Rectal smooth muscle tissue (tissue), 1 donor: ENCODE measurements at regions not wholly inside any gene's neighbourhood (a gene's known extent, or its start where the extent isn't known, plus 50 kb on each side); places are given as distances from the start of the nearest gene placed in this dataset.
"Not testable (repeated sequence)": the region's sequence is repeated elsewhere in the genome, so short reads cannot be mapped to it uniquely, and the experiment has no call there.

Experiments
- H3K27ac ChIP-seq: one replicate; pipeline ENCODE4 v1.7.0; 2013; ENCODE audit warnings: low read depth, low read length, inconsistent platforms
- H3K27me3 ChIP-seq: one replicate; pipeline ENCODE4 v1.7.0; 2013; ENCODE audit warnings: low read length; ENCODE audit not compliant: control insufficient read depth, insufficient read depth
- H3K36me3 ChIP-seq: one replicate; pipeline ENCODE4 v1.7.0; 2013; ENCODE audit warnings: low read length; ENCODE audit not compliant: control insufficient read depth, insufficient read depth
- H3K4me1 ChIP-seq: one replicate; pipeline ENCODE4 v1.7.0; 2013; ENCODE audit warnings: low read length; ENCODE audit not compliant: control insufficient read depth, insufficient read depth
- H3K4me3 ChIP-seq: one replicate; pipeline ENCODE4 v1.7.0; 2013; ENCODE audit warnings: low read length
- H3K9ac ChIP-seq: one replicate; pipeline ENCODE4 v1.7.0; 2013; ENCODE audit warnings: low read length

GRCh38 chr4:26052663-26053541 is 138.9 kb downstream of the SMIM20 start:
- no peak overlapping the region for H3K4me3 ChIP-seq
- H3K27ac ChIP-seq: no peak overlapping the region
- H3K9ac ChIP-seq: no peak overlapping the region
- peaks cover 22% of the 10 kb centered on the region for H3K4me1 ChIP-seq
- no peaks in the 10 kb centered on the region for H3K36me3 ChIP-seq
- H3K27me3 ChIP-seq: no peaks in the 10 kb centered on the region

GRCh38 chr4:26053761-26054160 is 139.7 kb downstream of the SMIM20 start:
- no peaks in the 10 kb centered on the region for H3K36me3 ChIP-seq
- no peaks in the 10 kb centered on the region for H3K27me3 ChIP-seq
- H3K4me1 ChIP-seq: peaks cover 20% of the 10 kb centered on the region
- H3K9ac ChIP-seq: no peak overlapping the region
- H3K27ac ChIP-seq: no peak overlapping the region
- no peak overlapping the region for H3K4me3 ChIP-seq

GRCh38 chr4:26055855-26056254 is 141.8 kb downstream of the SMIM20 start:
- no peaks in the 10 kb centered on the region for H3K27me3 ChIP-seq
- H3K36me3 ChIP-seq: no peaks in the 10 kb centered on the region
- peaks cover 2% of the 10 kb centered on the region for H3K4me1 ChIP-seq
- no peak overlapping the region for H3K9ac ChIP-seq
- no peak overlapping the region for H3K4me3 ChIP-seq
- no peak overlapping the region for H3K27ac ChIP-seq

GRCh38 chr4:26056406-26056805 is 142.4 kb downstream of the SMIM20 start:
- H3K4me3 ChIP-seq: no peak overlapping the region
- H3K4me1 ChIP-seq: no peaks in the 10 kb centered on the region
- no peak overlapping the region for H3K27ac ChIP-seq
- no peak overlapping the region for H3K9ac ChIP-seq
- no peaks in the 10 kb centered on the region for H3K27me3 ChIP-seq
- no peaks in the 10 kb centered on the region for H3K36me3 ChIP-seq

- H3K27ac ChIP-seq, H3K9ac ChIP-seq, H3K27me3 ChIP-seq, H3K4me3 ChIP-seq, H3K36me3 ChIP-seq, H3K4me1 ChIP-seq: not testable (repeated sequence)
Measured at GRCh38 chr4:26057839-26058238, 143.8 kb downstream of the SMIM20 start.

GRCh38 chr4:26058537-26058936 is 144.5 kb downstream of the SMIM20 start:
- no peak overlapping the region for H3K27ac ChIP-seq
- H3K36me3 ChIP-seq: no peaks in the 10 kb centered on the region

GRCh38 chr4:26059391-26060154 is 145.6 kb downstream of the SMIM20 start:
- Histone ChIP-seq H3K27me3 (no peaks in the 10 kb centered on the region), H3K4me1 (no peaks in the 10 kb centered on the region), H3K36me3 (no peaks in the 10 kb centered on the region), H3K9ac (no peak overlapping the region), H3K4me3 (no peak overlapping the region), H3K27ac (no peak overlapping the region)

More at GRCh38 chr4:26058537-26058936, 144.5 kb downstream of the SMIM20 start:
- no peak overlapping the region for H3K9ac ChIP-seq
- H3K4me3 ChIP-seq: no peak overlapping the region
- H3K27me3 ChIP-seq: no peaks in the 10 kb centered on the region
- H3K4me1 ChIP-seq: no peaks in the 10 kb centered on the region

- no peaks in the 10 kb centered on the region for H3K4me1 ChIP-seq
- H3K4me3 ChIP-seq: no peak overlapping the region
- H3K27me3 ChIP-seq: no peaks in the 10 kb centered on the region
- no peak overlapping the region for H3K9ac ChIP-seq
- no peaks in the 10 kb centered on the region for H3K36me3 ChIP-seq
- no peak overlapping the region for H3K27ac ChIP-seq
Measured at GRCh38 chr4:26060286-26060685, 146.3 kb downstream of the SMIM20 start.

- no peaks in the 10 kb centered on the region for H3K36me3 ChIP-seq
- H3K4me1 ChIP-seq: no peaks in the 10 kb centered on the region
- no peak overlapping the region for H3K27ac ChIP-seq
- H3K27me3 ChIP-seq: no peaks in the 10 kb centered on the region
- no peak overlapping the region for H3K4me3 ChIP-seq
- H3K9ac ChIP-seq: no peak overlapping the region
Measured at GRCh38 chr4:26061248-26061986, 147.4 kb downstream of the SMIM20 start.

GRCh38 chr4:26062215-26062614 is 148.2 kb downstream of the SMIM20 start:
- H3K9ac ChIP-seq: no peak overlapping the region
- no peak overlapping the region for H3K27ac ChIP-seq
- H3K4me1 ChIP-seq: no peaks in the 10 kb centered on the region
- no peak overlapping the region for H3K4me3 ChIP-seq
- no peaks in the 10 kb centered on the region for H3K27me3 ChIP-seq
- no peaks in the 10 kb centered on the region for H3K36me3 ChIP-seq

GRCh38 chr4:26064009-26064408 is 150.0 kb downstream of the SMIM20 start:
- H3K4me1 ChIP-seq, H3K36me3 ChIP-seq, H3K27ac ChIP-seq, H3K27me3 ChIP-seq, H3K9ac ChIP-seq, H3K4me3 ChIP-seq: not testable (repeated sequence)

- Histone ChIP-seq H3K4me1 (no peaks in the 10 kb centered on the region), H3K4me3 (no peak overlapping the region), H3K9ac (no peak overlapping the region), H3K36me3 (no peaks in the 10 kb centered on the region), H3K27me3 (no peaks in the 10 kb centered on the region), H3K27ac (no peak overlapping the region)
Measured at GRCh38 chr4:26065833-26066232, 151.8 kb downstream of the SMIM20 start.
